ENCODE measurements at regions not wholly inside any gene's neighbourhood (a gene's known extent, or its start where the extent isn't known, plus 50 kb on each side); places are given as distances from the start of the nearest gene placed in this dataset.
"Not testable (repeated sequence)": the region's sequence is repeated elsewhere in the genome, so short reads cannot be mapped to it uniquely, and the experiment has no call there.

DNA sequence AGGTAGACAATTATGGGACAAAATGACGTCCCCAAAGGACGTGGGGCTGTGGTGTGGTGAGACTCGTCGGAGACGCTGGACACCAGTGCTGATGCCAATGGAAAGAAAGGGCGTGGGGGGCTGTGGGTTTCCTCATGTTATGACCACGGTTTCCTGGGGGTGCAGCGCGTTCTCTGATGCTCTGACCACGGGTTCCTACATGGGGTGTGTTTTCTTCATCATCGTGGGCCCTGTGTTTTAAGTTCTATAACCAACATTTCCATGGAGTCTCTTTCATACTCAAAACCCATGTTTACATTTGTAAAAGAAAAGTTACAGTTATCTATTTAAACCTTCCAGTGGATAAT lies 141.6 kb downstream of the RTP5 start:
- Mint-ChIP-seq H3K4me1 (peaks cover 5% of the 10 kb centered on the region), H3K36me3 (ENCODE audit: insufficient read depth) (peaks cover 2% of the 10 kb centered on the region), H3K4me3 (no peak overlapping the region), H3K9me3 (no peaks in the 10 kb centered on the region), H3K27me3 (no peaks in the 10 kb centered on the region), H3K27ac (ENCODE audit: low read depth) (peak overlapping the region; percentile 49)
- DNase-seq (ENCODE audit: low spot score in 2 of 2) (no peak), ATAC-seq (replicated peaks; ENCODE audit: extremely low read depth, poor library complexity, severe bottlenecking) (peak; percentile 56)

DNA sequence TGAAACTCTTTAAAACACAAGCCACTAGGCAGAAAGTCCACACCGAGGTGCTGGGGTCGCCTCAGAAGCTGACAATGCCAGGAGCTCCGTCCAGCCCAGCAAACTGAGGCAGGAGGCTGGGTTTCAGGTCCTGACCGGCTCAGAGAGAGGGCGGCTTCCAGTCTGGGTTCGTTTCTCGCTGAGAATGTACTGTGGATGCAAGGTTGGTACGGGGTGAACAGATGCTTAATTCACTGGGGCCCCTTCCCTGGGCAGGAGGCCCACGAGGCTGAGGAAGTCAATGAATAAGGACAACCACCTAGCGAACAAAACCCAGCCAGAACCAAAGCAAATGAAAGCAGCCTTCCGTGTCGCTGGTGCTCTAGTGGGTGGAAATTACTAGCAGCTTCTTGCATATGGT lies 142.0 kb downstream of the RTP5 start:
- DNase-seq (ENCODE audit: low spot score in 2 of 2), result no peak
- peak; percentile 42 for ATAC-seq (replicated peaks; ENCODE audit: extremely low read depth, poor library complexity, severe bottlenecking)
- no peaks in the 10 kb centered on the region for H3K9me3 Mint-ChIP-seq
- no peaks in the 10 kb centered on the region for H3K36me3 Mint-ChIP-seq (ENCODE audit: insufficient read depth)
- no peaks in the 10 kb centered on the region for H3K27me3 Mint-ChIP-seq
- H3K27ac Mint-ChIP-seq (ENCODE audit: low read depth), result peak overlapping the region; percentile 49
- peaks cover 5% of the 10 kb centered on the region for H3K4me1 Mint-ChIP-seq
- no peak overlapping the region for H3K4me3 Mint-ChIP-seq

DNA sequence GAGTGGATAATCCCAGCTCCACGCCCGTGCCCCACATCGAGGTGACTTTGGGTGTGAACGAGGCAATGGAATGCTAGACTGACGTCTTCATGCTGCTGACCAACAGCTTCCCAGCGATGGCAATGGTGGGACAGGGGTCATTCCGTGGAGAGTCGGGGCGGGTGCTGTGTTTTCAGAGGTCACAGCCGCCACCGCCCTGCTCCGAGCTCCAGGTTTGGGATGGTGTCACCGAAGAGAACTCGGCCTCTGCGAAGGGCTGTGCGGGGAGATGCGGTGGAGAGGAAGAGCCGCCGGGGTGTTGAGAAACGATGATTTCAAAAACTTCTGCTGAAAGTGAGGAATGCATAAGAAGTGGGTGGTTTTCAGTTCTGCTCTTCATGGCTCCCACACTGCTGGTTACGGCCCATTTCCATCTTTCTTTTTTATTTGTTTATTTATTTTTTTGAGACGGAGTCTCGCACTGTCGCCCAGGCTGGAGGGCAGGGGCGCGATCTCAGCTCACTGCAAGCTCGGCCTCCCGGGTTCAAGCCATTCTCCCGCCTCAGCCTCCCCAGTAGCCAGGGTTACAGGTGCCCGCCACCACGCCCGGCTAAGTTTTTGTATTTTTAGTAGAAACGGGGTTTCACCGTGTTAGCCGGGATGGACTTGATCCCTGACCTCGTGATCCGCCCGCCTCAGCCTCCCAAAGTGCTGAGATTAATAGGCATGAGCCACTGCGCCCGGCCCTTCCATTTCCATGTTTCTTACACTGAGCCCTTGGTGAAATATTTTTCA lies 142.6 kb downstream of the RTP5 start:
- ATAC-seq (replicated peaks; ENCODE audit: extremely low read depth, poor library complexity, severe bottlenecking) (no peak), DNase-seq (ENCODE audit: low spot score in 2 of 2) (no peak)
- Mint-ChIP-seq H3K27ac (ENCODE audit: low read depth) (no peak overlapping the region), H3K4me3 (no peak overlapping the region), H3K9me3 (no peaks in the 10 kb centered on the region), H3K36me3 (ENCODE audit: insufficient read depth) (no peaks in the 10 kb centered on the region), H3K27me3 (no peaks in the 10 kb centered on the region), H3K4me1 (peaks cover 5% of the 10 kb centered on the region)

DNA sequence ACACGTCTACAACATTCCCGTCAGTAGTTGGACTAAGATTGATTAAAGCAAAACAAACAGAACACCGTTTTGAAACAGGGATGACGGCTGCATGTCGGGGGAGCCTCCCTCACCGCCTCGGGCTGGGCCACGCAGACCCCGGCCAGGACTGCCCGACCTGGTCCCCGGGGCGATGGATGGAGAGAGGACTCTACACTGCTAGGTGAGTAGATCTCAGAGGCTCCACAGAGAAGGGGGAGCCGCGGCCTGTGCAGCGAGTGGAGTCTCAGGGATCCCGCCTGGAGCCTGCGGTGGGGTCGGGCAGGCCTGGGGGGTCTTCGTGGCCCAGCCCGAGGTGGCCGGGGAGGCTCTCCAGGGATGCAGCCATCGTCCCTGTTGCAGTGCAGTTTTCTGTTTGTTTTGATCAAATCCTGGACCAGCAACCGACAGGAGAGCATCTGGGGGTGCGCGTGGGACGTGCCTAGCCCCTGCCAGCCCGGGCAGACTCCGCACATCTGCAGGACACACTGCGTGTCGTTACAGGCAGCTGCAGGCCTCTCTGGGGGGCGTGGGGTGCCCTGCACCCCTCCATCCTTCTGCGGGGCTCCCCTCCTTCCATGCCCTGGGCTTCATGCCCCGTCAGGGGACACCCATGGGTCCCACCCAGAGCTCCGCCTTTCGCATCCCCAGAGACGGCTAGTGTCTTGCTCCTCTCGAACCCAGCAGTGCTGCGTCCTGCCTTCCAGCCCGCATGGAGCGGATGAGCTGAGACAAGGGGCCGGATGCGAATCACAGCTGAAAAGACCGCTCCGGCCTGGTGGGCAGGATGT lies 143.6 kb downstream of the RTP5 start:
- ATAC-seq (replicated peaks; ENCODE audit: extremely low read depth, poor library complexity, severe bottlenecking), result no peak
- peaks cover 9% of the 10 kb centered on the region for H3K27me3 Mint-ChIP-seq
- no peaks in the 10 kb centered on the region for H3K36me3 Mint-ChIP-seq (ENCODE audit: insufficient read depth)
- H3K9me3 Mint-ChIP-seq, result no peaks in the 10 kb centered on the region
- DNase-seq (ENCODE audit: low spot score in 2 of 2), result no peak
- H3K4me3 Mint-ChIP-seq, result no peak overlapping the region
- H3K27ac Mint-ChIP-seq (ENCODE audit: low read depth), result no peak overlapping the region
- H3K4me1 Mint-ChIP-seq, result peaks cover 5% of the 10 kb centered on the region

DNA sequence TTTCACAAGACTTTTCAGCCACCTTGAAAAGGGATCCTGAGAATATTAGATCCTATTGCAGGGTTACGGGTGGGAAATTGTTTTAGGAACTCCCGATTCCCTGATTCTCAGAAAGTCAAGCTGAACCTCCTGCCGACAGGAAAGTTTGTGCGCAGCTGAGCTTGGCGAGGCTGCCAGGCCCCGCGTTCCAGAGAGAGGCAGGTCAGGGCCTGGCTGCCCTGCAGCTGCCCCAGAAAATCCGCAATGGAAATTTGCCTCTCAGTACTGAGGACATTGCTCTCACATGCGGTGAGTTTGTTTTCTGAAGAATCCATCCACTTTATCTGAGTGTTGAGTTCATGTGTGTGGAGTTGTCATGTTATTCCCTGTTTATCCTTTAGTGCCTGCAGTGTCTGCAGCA lies 144.2 kb downstream of the RTP5 start:
- H3K27ac Mint-ChIP-seq (ENCODE audit: low read depth), result no peak overlapping the region
- H3K4me1 Mint-ChIP-seq, result peaks cover 5% of the 10 kb centered on the region
- no peaks in the 10 kb centered on the region for H3K9me3 Mint-ChIP-seq
- no peak for ATAC-seq (replicated peaks; ENCODE audit: extremely low read depth, poor library complexity, severe bottlenecking)
- no peak for DNase-seq (ENCODE audit: low spot score in 2 of 2)
- peaks cover 15% of the 10 kb centered on the region for H3K27me3 Mint-ChIP-seq
- no peaks in the 10 kb centered on the region for H3K36me3 Mint-ChIP-seq (ENCODE audit: insufficient read depth)
- no peak overlapping the region for H3K4me3 Mint-ChIP-seq

DNA sequence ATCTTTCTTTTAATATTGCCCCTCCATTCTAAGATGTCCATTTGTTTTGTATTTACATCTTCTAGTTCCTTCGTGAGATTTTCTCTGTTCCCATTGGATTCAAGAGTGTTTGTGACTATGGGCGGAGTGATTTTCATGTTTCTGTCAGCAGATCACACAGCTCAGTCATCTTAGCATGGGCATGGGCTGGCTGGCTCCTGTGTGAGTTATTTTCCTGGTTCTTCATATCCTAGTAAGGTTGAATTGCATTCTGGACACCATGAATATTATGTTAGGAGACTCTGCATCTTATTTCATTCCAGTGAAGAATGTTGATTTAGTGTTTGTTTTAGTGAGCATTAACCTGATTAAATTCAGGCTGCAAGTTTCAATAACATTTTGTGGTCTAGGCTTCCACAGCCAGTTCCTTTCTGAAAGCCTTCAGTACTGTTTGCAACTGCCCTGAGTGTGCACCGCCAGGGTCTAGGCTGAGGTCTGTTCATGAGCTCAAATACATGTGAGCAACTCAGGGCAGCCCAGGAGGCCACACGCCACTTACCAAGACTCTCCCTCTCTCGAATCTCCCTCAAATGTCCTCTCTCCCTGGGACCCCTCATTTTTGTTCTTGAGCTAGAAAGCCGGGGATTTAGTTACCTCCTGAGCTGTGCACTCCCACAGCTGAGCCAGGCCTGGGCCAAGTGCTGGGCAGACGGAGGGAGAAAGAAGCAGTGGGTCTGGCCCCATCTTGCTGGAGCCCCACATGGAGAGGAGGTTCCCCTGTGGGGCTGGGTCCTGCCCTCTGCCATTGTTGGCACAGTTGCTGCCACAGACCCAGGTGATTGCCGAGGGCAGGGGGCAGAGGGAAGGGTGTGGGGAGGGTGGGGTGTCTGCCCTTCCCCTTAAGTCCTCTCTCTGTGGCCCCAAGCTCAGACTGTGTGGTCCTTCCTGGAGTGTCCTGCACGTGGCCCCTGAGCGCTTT lies 145.9 kb downstream of the RTP5 start:
- no peak for ATAC-seq (replicated peaks; ENCODE audit: extremely low read depth, poor library complexity, severe bottlenecking)
- DNase-seq (ENCODE audit: low spot score in 2 of 2), result no peak
- Mint-ChIP-seq H3K36me3 (ENCODE audit: insufficient read depth) (no peaks in the 10 kb centered on the region), H3K27ac (ENCODE audit: low read depth) (no peak overlapping the region), H3K4me3 (no peak overlapping the region), H3K9me3 (no peaks in the 10 kb centered on the region), H3K27me3 (peaks cover 29% of the 10 kb centered on the region), H3K4me1 (peaks cover 9% of the 10 kb centered on the region)

DNA sequence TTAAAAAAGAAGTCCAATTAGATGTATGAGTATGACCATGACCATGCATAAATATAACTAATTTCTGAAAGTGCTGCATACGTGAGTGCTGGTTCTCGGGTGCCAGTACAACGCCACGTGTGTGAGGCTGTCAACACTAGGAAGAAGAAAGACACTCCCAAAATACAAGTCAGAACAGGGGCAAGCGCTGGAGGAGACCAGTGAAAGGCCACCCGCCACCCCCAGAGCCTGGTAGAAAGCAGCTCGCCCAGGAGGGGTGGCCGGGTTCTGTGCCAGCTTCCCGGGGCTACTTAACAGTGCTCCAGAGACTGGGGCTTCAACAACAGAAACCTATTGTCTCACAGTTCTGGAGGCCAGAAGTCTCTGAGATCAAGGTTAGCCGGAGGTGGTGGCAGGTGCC lies 147.6 kb downstream of the RTP5 start:
- no peak overlapping the region for H3K27ac Mint-ChIP-seq (ENCODE audit: low read depth)
- H3K4me3 Mint-ChIP-seq, result no peak overlapping the region
- peaks cover under 1% of the 10 kb centered on the region for H3K36me3 Mint-ChIP-seq (ENCODE audit: insufficient read depth)
- peaks cover 10% of the 10 kb centered on the region for H3K4me1 Mint-ChIP-seq
- DNase-seq (ENCODE audit: low spot score in 2 of 2), result no peak
- ATAC-seq (replicated peaks; ENCODE audit: extremely low read depth, poor library complexity, severe bottlenecking), result no peak
- no peaks in the 10 kb centered on the region for H3K9me3 Mint-ChIP-seq
- peaks cover 45% of the 10 kb centered on the region for H3K27me3 Mint-ChIP-seq

DNA sequence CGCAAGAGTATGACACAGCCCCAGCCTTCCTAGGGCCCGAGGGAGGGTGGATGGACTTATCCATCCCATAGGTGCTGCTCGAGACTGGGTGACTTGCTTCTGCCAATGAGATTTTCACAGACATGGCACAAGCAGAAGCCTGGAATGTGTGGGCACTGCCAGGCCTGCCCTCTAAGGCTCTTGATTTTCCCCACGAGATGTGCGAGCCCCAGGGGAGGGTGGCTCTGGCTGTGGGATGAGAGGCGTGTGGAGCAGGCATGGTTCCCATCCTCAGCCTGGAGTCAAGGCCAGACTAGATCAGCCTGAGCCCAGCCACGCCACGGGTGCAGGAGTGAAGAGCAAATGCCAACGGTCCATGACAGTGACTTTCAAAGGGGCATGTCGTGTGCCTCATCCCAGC lies 148.9 kb downstream of the RTP5 start:
- H3K9me3 Mint-ChIP-seq; H3K36me3 Mint-ChIP-seq (ENCODE audit: insufficient read depth); H3K4me3 Mint-ChIP-seq; DNase-seq (ENCODE audit: low spot score in 2 of 2); ATAC-seq (replicated peaks; ENCODE audit: extremely low read depth, poor library complexity, severe bottlenecking); H3K27ac Mint-ChIP-seq (ENCODE audit: low read depth): not testable (repeated sequence)
- peaks cover 58% of the 10 kb centered on the region for H3K27me3 Mint-ChIP-seq
- peaks cover 15% of the 10 kb centered on the region for H3K4me1 Mint-ChIP-seq

DNA sequence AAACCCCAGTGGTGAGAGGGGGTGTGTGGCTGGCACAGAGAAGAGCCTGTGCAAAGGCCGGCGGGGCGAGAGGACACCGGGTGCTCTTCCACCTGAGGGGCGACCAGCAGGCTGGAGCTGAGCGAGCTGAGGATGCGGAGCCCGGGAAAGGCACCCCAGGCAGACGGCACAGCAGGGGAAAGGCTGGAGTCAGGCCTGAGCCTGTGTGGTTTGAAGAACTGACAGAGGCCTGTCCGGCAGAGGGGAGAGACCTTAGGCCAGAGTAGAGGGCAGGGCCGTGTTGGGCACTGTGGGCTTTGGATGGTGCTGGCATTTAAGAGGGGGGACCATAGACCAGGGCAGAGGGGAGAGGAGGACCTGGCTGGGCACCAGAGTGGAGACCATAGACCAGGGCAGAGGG lies 149.8 kb downstream of the RTP5 start:
- Mint-ChIP-seq H3K27ac (ENCODE audit: low read depth) (no peak overlapping the region), H3K36me3 (ENCODE audit: insufficient read depth) (peaks cover 1% of the 10 kb centered on the region), H3K27me3 (peaks cover 68% of the 10 kb centered on the region), H3K4me1 (peaks cover 15% of the 10 kb centered on the region), H3K4me3 (no peak overlapping the region), H3K9me3 (no peaks in the 10 kb centered on the region)
- DNase-seq (ENCODE audit: low spot score in 2 of 2) (no peak), ATAC-seq (replicated peaks; ENCODE audit: extremely low read depth, poor library complexity, severe bottlenecking) (no peak)

DNA sequence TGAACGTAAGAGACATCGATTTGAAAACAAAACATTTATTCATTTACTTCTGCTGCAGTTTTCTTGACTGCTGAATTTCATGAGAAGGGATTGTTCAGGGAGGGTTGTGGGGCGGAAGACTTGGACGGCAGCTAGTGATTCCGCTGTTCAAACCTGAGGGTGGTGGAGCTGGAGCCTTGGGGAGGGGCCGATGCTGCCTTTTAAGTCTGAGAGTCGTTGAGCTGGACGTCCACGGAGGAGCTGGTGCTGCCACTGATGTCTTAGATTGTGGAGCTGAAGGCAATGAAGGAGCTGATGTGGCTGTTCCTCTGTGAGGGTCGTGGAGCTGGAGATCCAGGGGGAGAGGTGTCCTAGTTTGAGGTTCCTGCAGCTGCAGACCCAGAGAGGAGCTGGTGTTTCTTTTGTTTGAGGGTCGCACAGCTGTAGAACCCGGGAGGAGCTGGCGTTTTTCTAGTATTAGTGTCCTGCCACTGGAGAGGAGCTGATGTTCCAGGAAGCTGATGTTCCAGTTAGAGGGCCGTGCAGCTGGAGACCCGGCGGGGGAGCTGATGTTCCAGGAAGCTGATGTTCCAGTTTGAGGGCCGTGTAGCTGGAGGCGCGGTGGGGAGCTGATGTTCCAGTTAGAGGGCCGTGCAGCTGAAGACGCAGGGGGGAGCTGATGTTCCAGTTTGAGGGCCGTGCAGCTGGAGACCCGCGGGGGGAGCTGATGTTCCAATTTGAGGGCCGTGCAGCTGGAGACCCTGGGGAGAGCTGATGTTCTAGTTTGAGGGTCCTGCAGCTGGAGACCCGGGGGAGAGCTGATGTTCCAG lies 150.9 kb downstream of the RTP5 start:
- H3K4me1 Mint-ChIP-seq, result peaks cover 15% of the 10 kb centered on the region
- H3K27ac Mint-ChIP-seq (ENCODE audit: low read depth), result no peak overlapping the region
- H3K36me3 Mint-ChIP-seq (ENCODE audit: insufficient read depth), result peaks cover 1% of the 10 kb centered on the region
- no peak overlapping the region for H3K4me3 Mint-ChIP-seq
- H3K27me3 Mint-ChIP-seq, result peaks cover 78% of the 10 kb centered on the region
- DNase-seq (ENCODE audit: low spot score in 2 of 2) (no peak), ATAC-seq (replicated peaks; ENCODE audit: extremely low read depth, poor library complexity, severe bottlenecking) (no peak)
- no peaks in the 10 kb centered on the region for H3K9me3 Mint-ChIP-seq

DNA sequence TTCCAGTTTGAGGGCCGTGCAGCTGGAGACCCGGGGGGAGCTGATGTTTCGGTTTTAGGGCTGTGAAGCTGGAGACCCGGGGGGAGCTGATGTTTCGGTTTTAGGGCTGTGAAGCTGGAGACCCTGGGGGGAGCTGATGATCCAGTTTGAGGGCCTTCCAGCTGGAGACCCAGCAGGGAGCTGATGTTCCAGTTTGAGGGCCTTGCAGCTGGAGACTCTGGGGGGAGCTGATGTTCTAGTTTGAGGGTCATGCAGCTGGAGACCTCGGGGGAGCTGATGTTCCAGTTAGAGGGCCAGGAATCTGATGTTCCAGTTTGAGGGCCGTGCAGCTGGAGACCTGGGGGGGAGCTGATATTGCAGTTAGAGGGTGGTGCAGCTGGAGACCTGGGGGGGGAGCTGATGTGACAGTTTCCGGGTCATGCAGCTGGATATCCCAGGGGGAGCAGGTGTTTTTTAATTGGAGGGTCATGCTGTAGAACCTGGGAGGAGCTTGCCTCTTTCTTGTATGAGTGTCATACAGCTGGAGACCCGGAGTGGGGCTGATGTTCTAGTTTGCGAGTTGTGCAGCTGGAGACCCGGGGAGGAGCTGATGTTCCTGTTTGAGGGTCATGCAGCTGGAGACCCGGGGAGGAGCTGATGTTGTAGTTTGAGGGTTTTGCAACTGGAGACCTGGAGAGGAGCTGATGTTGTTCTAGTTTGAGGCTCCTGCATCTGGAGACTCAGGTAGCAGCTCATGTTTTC lies 153.2 kb downstream of the RTP5 start:
- no peak for DNase-seq (ENCODE audit: low spot score in 2 of 2)
- ATAC-seq (replicated peaks; ENCODE audit: extremely low read depth, poor library complexity, severe bottlenecking), result no peak
- peaks cover 1% of the 10 kb centered on the region for H3K36me3 Mint-ChIP-seq (ENCODE audit: insufficient read depth)
- peaks cover 97% of the 10 kb centered on the region for H3K27me3 Mint-ChIP-seq
- H3K27ac Mint-ChIP-seq (ENCODE audit: low read depth), result no peak overlapping the region
- peaks cover 15% of the 10 kb centered on the region for H3K4me1 Mint-ChIP-seq
- H3K4me3 Mint-ChIP-seq, result no peak overlapping the region
- H3K9me3 Mint-ChIP-seq, result no peaks in the 10 kb centered on the region
